ENCODE measurements at regions not wholly inside any gene's neighbourhood (a gene's known extent, or its start where the extent isn't known, plus 50 kb on each side); places are given as distances from the start of the nearest gene placed in this dataset.

DNA sequence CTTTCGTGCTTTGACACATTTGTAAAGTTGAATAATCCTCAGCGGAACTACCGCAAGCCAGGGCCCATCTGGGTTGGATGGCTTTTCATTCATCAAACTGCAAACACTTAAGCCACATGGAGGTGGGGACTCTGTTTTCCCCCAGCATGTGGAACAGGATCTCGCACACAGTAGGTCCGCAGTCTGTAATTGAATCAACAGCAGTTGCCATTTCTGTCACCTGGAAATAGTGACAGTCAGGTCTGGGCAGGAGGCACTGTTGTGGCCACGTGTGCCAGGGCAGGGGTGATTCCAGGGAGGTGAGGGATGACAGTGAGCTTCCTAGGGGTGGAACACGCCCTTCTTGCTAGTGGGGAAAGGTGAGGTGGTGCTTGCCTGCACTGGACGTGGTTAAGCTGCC, 50.7 kb upstream of the ANO1 start:
- no peak for FAIRE-seq
- no peaks in the 10 kb centered on the region for H3K79me2 ChIP-seq (ENCODE audit: control insufficient read depth in 1 of 2, insufficient read depth in 2 of 2, low read length in 2 of 2)
- no peak overlapping the region for H3K4ac ChIP-seq (replicated peaks; ENCODE audit: insufficient read length, low read depth, low read length)
- H2BK5ac ChIP-seq (ENCODE audit: low read depth, low read length) = no peak overlapping the region
- H3K23me2 ChIP-seq (ENCODE audit: low read depth, low read length) = peaks cover 13% of the 10 kb centered on the region; the same call in 1 of the 2 replicates
- WGBS, 2 experiments (ENCODE audit: extremely low coverage in 1 of 2, insufficient coverage in 1 of 2, insufficient read length in 1 of 2, insufficient replicate concordance in 2 of 2, low coverage in 1 of 2, low lambda C conversion rate in 2 of 2, missing lambda C conversion rate in 1 of 2) = 77% methylated on average over 8 of the region's 8 CpGs; no CpG with 5 or more reads in 1 of the 2 experiments
- H3K27ac ChIP-seq (ENCODE audit: low read depth, low read length) = no peak overlapping the region
- peaks cover 0 to 2% (median 0%) of the 10 kb centered on the region in 4 experiments; a peak in 1 of 7 replicates for H3K27me3 ChIP-seq (replicated peaks in 1 of 4; ENCODE audit: control insufficient read depth in 3 of 4, extremely low read depth in 1 of 4, insufficient read depth in 3 of 4, low read length in 3 of 4)
- no peak overlapping the region for H4K91ac ChIP-seq (replicated peaks; ENCODE audit: insufficient read length, low read length)
- CTCF ChIA-PET (ENCODE audit: partially characterized antibody) = interaction anchor here (0.6 to 5.1 kb wide), 3 partner anchors 77 to 314 kb away, joined by 3 to 37 read pairs (median 4); no protein-coding TSS in a partner anchor
- H3K4me2 ChIP-seq (ENCODE audit: insufficient read depth in 1 of 2, low read depth in 2 of 2, low read length in 2 of 2) = no peak overlapping the region
- H3K9me3 ChIP-seq (ENCODE audit: insufficient read depth in 2 of 2, low read depth in 1 of 2, low read length in 1 of 2) = peaks cover 0 to 5% of the 10 kb centered on the region in 2 experiments; a peak in 1 of 4 replicates
- H3K36me3 ChIP-seq (ENCODE audit: control insufficient read depth in 2 of 4, insufficient read depth in 4 of 4, low read length in 3 of 4) = no peaks in the 10 kb centered on the region; a peak in 1 of 8 replicates
- H3K9ac ChIP-seq (replicated peaks in 1 of 4; ENCODE audit: extremely low read depth in 1 of 4, low read depth in 3 of 4, low read length in 3 of 4) = no peak overlapping the region
- H2BK20ac ChIP-seq (ENCODE audit: low read length) = no peak overlapping the region
- peaks cover 0 to 5% (median 2%) of the 10 kb centered on the region in 4 experiments; a peak in 2 of 7 replicates for H3K4me1 ChIP-seq (replicated peaks in 1 of 4; ENCODE audit: control insufficient read depth in 3 of 4, insufficient read depth in 4 of 4, low read length in 3 of 4)
- H4K20me1 ChIP-seq (replicated peaks in 1 of 2; ENCODE audit: control insufficient read depth in 1 of 2, insufficient read depth in 2 of 2, low read length in 2 of 2) = peaks cover 0 to 8% of the 10 kb centered on the region in 2 experiments
- H4K8ac ChIP-seq (ENCODE audit: extremely low read depth, insufficient read depth, low read length) = no peak overlapping the region
- no peak overlapping the region for H2BK120ac ChIP-seq (replicated peaks; ENCODE audit: low read depth, low read length)
- no peak overlapping the region for H3K56ac ChIP-seq (replicated peaks; ENCODE audit: insufficient read length, low read depth, low read length)
- no peak overlapping the region for H3K14ac ChIP-seq (ENCODE audit: insufficient read length)
- H4K5ac ChIP-seq (ENCODE audit: insufficient read length, low read depth, low read length) = no peak overlapping the region
- POLR2A ChIA-PET (ENCODE audit: partially characterized antibody) = no interaction called here
- no peak overlapping the region for H2AK5ac ChIP-seq (ENCODE audit: low read depth, low read length)
- H3K23ac ChIP-seq (ENCODE audit: insufficient read length) = no peak overlapping the region
- H2BK12ac ChIP-seq (ENCODE audit: low read depth, low read length) = no peak overlapping the region
- H3K4me3 ChIP-seq (ENCODE audit: extremely low read depth in 1 of 4, insufficient read depth in 2 of 4, low read depth in 3 of 4, low read length in 4 of 4) = no peak overlapping the region
- no peak overlapping the region for H2AFZ ChIP-seq (ENCODE audit: low read length)
- H3K79me1 ChIP-seq (ENCODE audit: low read depth, low read length) = no peaks in the 10 kb centered on the region
- no peak overlapping the region for H2BK15ac ChIP-seq (ENCODE audit: low read length)
- DNase-seq (ENCODE audit: low read depth in 1 of 2, low spot score in 2 of 2) = peak in 1 of 2 experiments; percentile 23
- no peak overlapping the region for H3K18ac ChIP-seq (ENCODE audit: extremely low read depth, low read length)
- no peak for TF ChIP-seq TCF12 (IDR thresholded peaks at IDR 0.05; ENCODE audit: low read depth, low read length)
- TF ChIP-seq HDAC2 (IDR thresholded peaks at IDR 0.05; ENCODE audit: borderline replicate concordance in 1 of 2, low read depth in 2 of 2, low read length in 2 of 2) = no peak
